ENCODE measurements at regions not wholly inside any gene's neighbourhood (a gene's known extent, or its start where the extent isn't known, plus 50 kb on each side); places are given as distances from the start of the nearest gene placed in this dataset.

- no peaks in the 10 kb centered on the region for H3K27me3 ChIP-seq (ENCODE audit: control insufficient read depth in 2 of 2, insufficient read depth in 2 of 2, low read length in 2 of 2)
- dilution Hi-C loops (cut with MboI; ENCODE audit: extremely low pct_ligation_motif_present, low sequenced_read_pairs), result no loop called here
- H3K27ac ChIP-seq (ENCODE audit: insufficient read depth, low read depth, low read length), result no peak overlapping the region
- H3K79me2 ChIP-seq (ENCODE audit: control insufficient read depth, insufficient read depth, low read length), result no peaks in the 10 kb centered on the region
- no peak overlapping the region for H3K4me3 ChIP-seq (replicated peaks in 1 of 3; ENCODE audit: insufficient read depth in 1 of 3, low read depth in 1 of 3, low read length in 3 of 3)
- BruUV-seq (replicated peaks), result no TSS peak
- no peaks in the 10 kb centered on the region for H3K9me1 ChIP-seq (replicated peaks; ENCODE audit: control insufficient read depth, extremely low read depth, insufficient read depth, low read length)
- no peak overlapping the region for H3K4me2 ChIP-seq (ENCODE audit: insufficient read depth, low read length)
- FAIRE-seq (no peak), DNase-seq (ENCODE audit: low read depth, low spot score) (no peak)
- H4K20me1 ChIP-seq (replicated peaks; ENCODE audit: control insufficient read depth, extremely low read depth, insufficient read depth, low read length), result no peaks in the 10 kb centered on the region
- H3K4me1 ChIP-seq (ENCODE audit: control insufficient read depth, extremely low read depth, insufficient read depth, low read length), result no peaks in the 10 kb centered on the region
- ChIA-PET CTCF (no interaction called here), POLR2A (no interaction called here)
- intact Hi-C loops (cut with micrococcal nuclease), result no loop called here
- no peak overlapping the region for H3K9ac ChIP-seq (replicated peaks; ENCODE audit: extremely low read depth, insufficient read depth, low read length)
- peaks cover 7% of the 10 kb centered on the region for H3K9me3 ChIP-seq (replicated peaks; ENCODE audit: control insufficient read depth, insufficient read depth, low read length)
- no peak overlapping the region for H2AFZ ChIP-seq (ENCODE audit: low read depth, low read length)
- no peaks in the 10 kb centered on the region for H3K36me3 ChIP-seq (ENCODE audit: control insufficient read depth in 2 of 2, extremely low read depth in 1 of 2, insufficient read depth in 2 of 2, low read length in 2 of 2)
- TF ChIP-seq MYC (IDR thresholded peaks at IDR 0.05; ENCODE audit: low read depth, low read length), result no peak
- TF ChIP-seq, protein P1, sequence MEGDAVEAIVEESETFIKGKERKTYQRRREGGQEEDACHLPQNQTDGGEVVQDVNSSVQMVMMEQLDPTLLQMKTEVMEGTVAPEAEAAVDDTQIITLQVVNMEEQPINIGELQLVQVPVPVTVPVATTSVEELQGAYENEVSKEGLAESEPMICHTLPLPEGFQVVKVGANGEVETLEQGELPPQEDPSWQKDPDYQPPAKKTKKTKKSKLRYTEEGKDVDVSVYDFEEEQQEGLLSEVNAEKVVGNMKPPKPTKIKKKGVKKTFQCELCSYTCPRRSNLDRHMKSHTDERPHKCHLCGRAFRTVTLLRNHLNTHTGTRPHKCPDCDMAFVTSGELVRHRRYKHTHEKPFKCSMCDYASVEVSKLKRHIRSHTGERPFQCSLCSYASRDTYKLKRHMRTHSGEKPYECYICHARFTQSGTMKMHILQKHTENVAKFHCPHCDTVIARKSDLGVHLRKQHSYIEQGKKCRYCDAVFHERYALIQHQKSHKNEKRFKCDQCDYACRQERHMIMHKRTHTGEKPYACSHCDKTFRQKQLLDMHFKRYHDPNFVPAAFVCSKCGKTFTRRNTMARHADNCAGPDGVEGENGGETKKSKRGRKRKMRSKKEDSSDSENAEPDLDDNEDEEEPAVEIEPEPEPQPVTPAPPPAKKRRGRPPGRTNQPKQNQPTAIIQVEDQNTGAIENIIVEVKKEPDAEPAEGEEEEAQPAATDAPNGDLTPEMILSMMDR (IDR thresholded peaks at IDR 0.05; ENCODE audit: extremely low read depth in 1 of 2, insufficient read depth in 1 of 2, low read depth in 1 of 2, low read length in 2 of 2), result no peak
Observed at GRCh38 chr1:14149431-14149830, 449.1 kb upstream of the KAZN start.

DNA sequence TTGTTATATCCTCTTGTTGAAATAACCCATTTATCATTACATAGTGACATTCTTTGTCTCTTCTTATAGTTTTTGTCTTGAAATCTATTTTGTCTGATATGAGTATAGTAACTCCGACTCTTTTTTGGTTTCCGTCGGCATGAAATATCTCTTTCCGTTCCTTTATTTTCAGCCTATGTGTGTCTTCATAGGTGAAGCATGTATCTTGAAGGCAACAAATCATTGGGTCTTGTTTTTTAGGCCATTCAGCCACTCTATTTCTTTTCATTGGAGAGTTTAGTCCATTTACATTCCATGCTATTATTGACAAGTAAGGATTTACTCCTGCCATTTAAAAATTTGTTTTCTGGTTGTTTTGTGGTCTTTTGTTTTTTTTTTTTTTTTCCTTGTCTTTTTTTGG lies 441.9 kb upstream of the KAZN start:
- no peak overlapping the region for H3K4me3 ChIP-seq (replicated peaks in 1 of 3; ENCODE audit: insufficient read depth in 1 of 3, low read depth in 1 of 3, low read length in 3 of 3)
- H3K79me2 ChIP-seq (ENCODE audit: control insufficient read depth, insufficient read depth, low read length), result no peaks in the 10 kb centered on the region
- H3K9ac ChIP-seq (replicated peaks; ENCODE audit: extremely low read depth, insufficient read depth, low read length), result no peak overlapping the region
- no peak for DNase-seq (ENCODE audit: low read depth, low spot score)
- BruUV-seq (replicated peaks), result no TSS peak
- H3K36me3 ChIP-seq (ENCODE audit: control insufficient read depth in 2 of 2, extremely low read depth in 1 of 2, insufficient read depth in 2 of 2, low read length in 2 of 2), result no peaks in the 10 kb centered on the region
- dilution Hi-C loops (cut with MboI; ENCODE audit: extremely low pct_ligation_motif_present, low sequenced_read_pairs), result no loop called here
- ChIA-PET POLR2A (no interaction called here), CTCF (no interaction called here)
- H3K27ac ChIP-seq (ENCODE audit: insufficient read depth, low read depth, low read length), result no peak overlapping the region
- no peak for FAIRE-seq
- no peak overlapping the region for H3K4me2 ChIP-seq (ENCODE audit: insufficient read depth, low read length)
- H3K9me3 ChIP-seq (replicated peaks; ENCODE audit: control insufficient read depth, insufficient read depth, low read length), result no peaks in the 10 kb centered on the region
- intact Hi-C loops (cut with micrococcal nuclease), result no loop called here
- H3K4me1 ChIP-seq (ENCODE audit: control insufficient read depth, extremely low read depth, insufficient read depth, low read length), result no peaks in the 10 kb centered on the region
- no peaks in the 10 kb centered on the region for H4K20me1 ChIP-seq (replicated peaks; ENCODE audit: control insufficient read depth, extremely low read depth, insufficient read depth, low read length)
- H2AFZ ChIP-seq (ENCODE audit: low read depth, low read length), result no peak overlapping the region
- H3K27me3 ChIP-seq (ENCODE audit: control insufficient read depth in 2 of 2, insufficient read depth in 2 of 2, low read length in 2 of 2), result no peaks in the 10 kb centered on the region
- H3K9me1 ChIP-seq (replicated peaks; ENCODE audit: control insufficient read depth, extremely low read depth, insufficient read depth, low read length), result no peaks in the 10 kb centered on the region
- TF ChIP-seq GATA2 (IDR thresholded peaks at IDR 0.05; ENCODE audit: insufficient read depth, insufficient read length, low read depth, low read length) (no peak), POLR2A (IDR thresholded peaks at IDR 0.05; ENCODE audit: low read depth, low read length) (no peak), MYC (IDR thresholded peaks at IDR 0.05; ENCODE audit: low read depth, low read length) (no peak), POLR2AphosphoS5 (IDR thresholded peaks at IDR 0.05; ENCODE audit: insufficient read depth, low read depth, low read length) (no peak), EZH2 (IDR thresholded peaks at IDR 0.05; ENCODE audit: borderline replicate concordance, low read depth, low read length, severe bottlenecking) (no peak), JUN (IDR thresholded peaks at IDR 0.05; ENCODE audit: borderline replicate concordance, insufficient read depth, insufficient read length, low read depth) (no peak), FOS (IDR thresholded peaks at IDR 0.05; ENCODE audit: borderline replicate concordance, insufficient read depth, low read length) (no peak), MAX (IDR thresholded peaks at IDR 0.05; ENCODE audit: insufficient read depth, insufficient read length) (no peak)
- TF ChIP-seq, protein P1 (IDR thresholded peaks at IDR 0.05; ENCODE audit: extremely low read depth in 1 of 2, insufficient read depth in 1 of 2, low read depth in 1 of 2, low read length in 2 of 2), result no peak
